IPS DF 4.7 (cell line): ENCODE measurements at regions not wholly inside any gene's neighbourhood (a gene's known extent, or its start where the extent isn't known, plus 50 kb on each side); places are given as distances from the start of the nearest gene placed in this dataset.

Experiments used
- DNase-seq: peaks from one replicate; pipeline ENCODE4 v3.0.0-alpha.2; 2013; ENCODE audit warnings: low spot score; ENCODE audit errors: extremely low read depth

GRCh38 chr20:34163307-34163706 lies 51.3 kb upstream of the EIF2S2 start:
- no peak for DNase-seq

- no peak for DNase-seq
Measured at GRCh38 chr20:34164381-34164984, 52.4 kb upstream of the EIF2S2 start.

GRCh38 chr20:34165018-34165619 lies 53.1 kb upstream of the EIF2S2 start:
- no peak for DNase-seq

GRCh38 chr20:34171640-34172039 lies 59.6 kb upstream of the EIF2S2 start:
- no peak for DNase-seq

- DNase-seq: no peak
Measured at GRCh38 chr20:34172926-34173325, 60.9 kb upstream of the EIF2S2 start.

- no peak for DNase-seq
Measured at GRCh38 chr20:34175079-34175478, 63.0 kb upstream of the EIF2S2 start.

- DNase-seq: no peak
Measured at GRCh38 chr20:34175879-34176278, 63.8 kb upstream of the EIF2S2 start.

GRCh38 chr20:34177052-34177451 lies 64.2 kb upstream of the ASIP start:
- DNase-seq: no peak

GRCh38 chr20:34179637-34180360 lies 61.4 kb upstream of the ASIP start:
- DNase-seq: no peak

GRCh38 chr20:34180460-34181120 lies 60.6 kb upstream of the ASIP start:
- no peak for DNase-seq

- DNase-seq: no peak
Measured at GRCh38 chr20:34181484-34181883, 59.7 kb upstream of the ASIP start.

GRCh38 chr20:34185766-34186620 lies 55.2 kb upstream of the ASIP start:
- DNase-seq: no peak

GRCh38 chr20:34189572-34190163 lies 51.6 kb upstream of the ASIP start:
- no peak for DNase-seq

GRCh38 chr20:34190262-34190661 lies 51.0 kb upstream of the ASIP start:
- DNase-seq: no peak

- peak; percentile 78 for DNase-seq
Measured at GRCh38 chr20:34190679-34191090, 50.5 kb upstream of the ASIP start.
